ENCODE measurements at regions not wholly inside any gene's neighbourhood (a gene's known extent, or its start where the extent isn't known, plus 50 kb on each side); places are given as distances from the start of the nearest gene placed in this dataset.

DNA sequence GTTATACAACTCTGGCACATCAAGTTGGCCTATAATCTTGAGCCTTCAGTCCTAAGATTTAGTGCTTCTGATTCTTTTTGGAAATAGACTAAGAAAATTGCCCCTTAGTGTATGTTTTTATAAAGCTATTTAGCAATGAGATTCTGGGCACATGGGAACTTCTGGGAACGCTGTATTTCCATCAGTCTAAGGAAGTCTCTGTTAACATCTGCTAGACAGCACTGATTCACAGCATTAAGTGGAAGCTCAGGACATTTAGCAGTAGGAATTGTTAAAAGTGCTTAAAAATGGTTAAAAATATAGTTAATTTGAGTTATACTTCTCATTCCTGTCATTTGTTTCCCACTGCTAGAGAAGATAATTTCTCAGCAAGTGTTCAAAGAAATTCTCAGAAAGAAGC lies 579.1 kb downstream of the SLC16A7 start:
- H3K36me3 ChIP-seq, result no peaks in the 10 kb centered on the region
- no peak overlapping the region for H3K4me3 ChIP-seq (ENCODE audit: low read depth in 1 of 2, low read length in 1 of 2)
- H3K9me3 ChIP-seq, result no peaks in the 10 kb centered on the region
- TF ChIP-seq, protein P1, sequence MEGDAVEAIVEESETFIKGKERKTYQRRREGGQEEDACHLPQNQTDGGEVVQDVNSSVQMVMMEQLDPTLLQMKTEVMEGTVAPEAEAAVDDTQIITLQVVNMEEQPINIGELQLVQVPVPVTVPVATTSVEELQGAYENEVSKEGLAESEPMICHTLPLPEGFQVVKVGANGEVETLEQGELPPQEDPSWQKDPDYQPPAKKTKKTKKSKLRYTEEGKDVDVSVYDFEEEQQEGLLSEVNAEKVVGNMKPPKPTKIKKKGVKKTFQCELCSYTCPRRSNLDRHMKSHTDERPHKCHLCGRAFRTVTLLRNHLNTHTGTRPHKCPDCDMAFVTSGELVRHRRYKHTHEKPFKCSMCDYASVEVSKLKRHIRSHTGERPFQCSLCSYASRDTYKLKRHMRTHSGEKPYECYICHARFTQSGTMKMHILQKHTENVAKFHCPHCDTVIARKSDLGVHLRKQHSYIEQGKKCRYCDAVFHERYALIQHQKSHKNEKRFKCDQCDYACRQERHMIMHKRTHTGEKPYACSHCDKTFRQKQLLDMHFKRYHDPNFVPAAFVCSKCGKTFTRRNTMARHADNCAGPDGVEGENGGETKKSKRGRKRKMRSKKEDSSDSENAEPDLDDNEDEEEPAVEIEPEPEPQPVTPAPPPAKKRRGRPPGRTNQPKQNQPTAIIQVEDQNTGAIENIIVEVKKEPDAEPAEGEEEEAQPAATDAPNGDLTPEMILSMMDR (IDR thresholded peaks at IDR 0.05), result no peak
- H3K27ac ChIP-seq, result no peak overlapping the region
- no peaks in the 10 kb centered on the region for H3K4me1 ChIP-seq (ENCODE audit: control insufficient read depth in 1 of 2, insufficient read depth in 1 of 2, low read depth in 1 of 2, low read length in 1 of 2)
- no peaks in the 10 kb centered on the region for H3K27me3 ChIP-seq

DNA sequence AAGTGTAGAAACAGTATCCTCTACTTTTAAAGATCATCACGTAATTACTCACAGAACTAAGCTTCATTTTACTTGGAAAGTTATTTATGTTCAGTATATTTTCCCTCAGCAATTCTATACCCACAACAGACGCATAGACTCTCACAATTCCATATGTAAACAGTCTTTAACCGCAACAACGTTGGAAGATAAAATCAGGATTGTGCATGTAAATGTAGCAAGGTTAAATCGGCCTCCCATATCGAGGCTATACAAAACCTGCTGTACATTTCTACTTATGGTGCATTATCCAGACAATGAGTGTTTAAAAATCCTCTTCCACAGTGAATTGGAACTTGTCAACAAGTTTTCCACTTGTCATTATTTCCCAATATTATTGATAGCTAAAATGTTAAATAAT lies 581.1 kb downstream of the SLC16A7 start:
- TF ChIP-seq, protein P1 (IDR thresholded peaks at IDR 0.05), result no peak
- H3K4me1 ChIP-seq (ENCODE audit: control insufficient read depth in 1 of 2, insufficient read depth in 1 of 2, low read depth in 1 of 2, low read length in 1 of 2), result no peaks in the 10 kb centered on the region
- H3K4me3 ChIP-seq (ENCODE audit: low read depth in 1 of 2, low read length in 1 of 2), result no peak overlapping the region
- no peak overlapping the region for H3K27ac ChIP-seq
- no peaks in the 10 kb centered on the region for H3K9me3 ChIP-seq
- H3K27me3 ChIP-seq, result no peaks in the 10 kb centered on the region
- no peaks in the 10 kb centered on the region for H3K36me3 ChIP-seq

DNA sequence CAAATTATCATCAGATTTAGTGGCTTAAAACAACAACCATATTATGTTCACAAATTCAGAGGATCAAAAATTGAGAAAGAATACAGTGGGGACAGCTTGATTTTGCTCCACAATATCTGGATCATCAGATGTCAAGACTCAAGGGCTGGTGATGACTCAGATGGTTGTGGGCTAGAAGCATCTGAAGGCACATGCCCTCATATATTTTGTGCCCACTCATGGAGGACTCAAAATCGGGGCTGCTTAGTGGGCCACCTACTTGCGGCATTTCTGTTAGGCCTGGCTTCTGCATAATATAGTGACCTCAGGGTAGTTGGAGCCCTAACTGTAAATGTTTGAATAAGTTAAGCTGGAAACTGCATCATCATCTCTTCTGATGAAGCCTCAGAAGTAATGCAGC lies 584.5 kb downstream of the SLC16A7 start:
- TF ChIP-seq, protein P1 (IDR thresholded peaks at IDR 0.05), result no peak
- Histone ChIP-seq H3K4me1 (ENCODE audit: control insufficient read depth in 1 of 2, insufficient read depth in 1 of 2, low read depth in 1 of 2, low read length in 1 of 2) (no peaks in the 10 kb centered on the region), H3K4me3 (ENCODE audit: low read depth in 1 of 2, low read length in 1 of 2) (no peak overlapping the region), H3K27ac (no peak overlapping the region), H3K36me3 (no peaks in the 10 kb centered on the region), H3K27me3 (no peaks in the 10 kb centered on the region), H3K9me3 (no peaks in the 10 kb centered on the region)

DNA sequence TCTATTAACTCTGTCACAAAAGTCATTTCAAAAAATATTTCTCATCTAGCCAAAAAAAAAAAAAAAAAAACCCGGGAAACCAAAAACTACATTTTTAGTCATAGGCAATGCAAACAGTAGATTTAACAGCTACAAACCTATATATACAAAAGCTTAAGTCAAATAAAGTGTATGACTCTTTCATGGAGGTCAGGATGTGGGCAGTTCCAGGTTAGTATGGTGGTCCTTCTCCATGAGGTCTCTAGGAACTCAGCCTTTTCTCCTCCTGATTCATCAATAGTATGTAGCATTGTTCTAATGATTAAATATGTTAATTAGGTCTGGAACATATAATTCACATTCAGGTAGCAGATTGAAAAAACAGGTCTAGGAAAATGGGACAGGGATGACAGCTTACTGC lies 586.5 kb downstream of the SLC16A7 start:
- Histone ChIP-seq H3K4me3 (ENCODE audit: low read depth in 1 of 2, low read length in 1 of 2) (no peak overlapping the region), H3K27ac (no peak overlapping the region), H3K36me3 (no peaks in the 10 kb centered on the region), H3K4me1 (ENCODE audit: control insufficient read depth in 1 of 2, insufficient read depth in 1 of 2, low read depth in 1 of 2, low read length in 1 of 2) (no peaks in the 10 kb centered on the region), H3K27me3 (no peaks in the 10 kb centered on the region), H3K9me3 (no peaks in the 10 kb centered on the region)
- TF ChIP-seq, protein P1 (IDR thresholded peaks at IDR 0.05), result no peak

DNA sequence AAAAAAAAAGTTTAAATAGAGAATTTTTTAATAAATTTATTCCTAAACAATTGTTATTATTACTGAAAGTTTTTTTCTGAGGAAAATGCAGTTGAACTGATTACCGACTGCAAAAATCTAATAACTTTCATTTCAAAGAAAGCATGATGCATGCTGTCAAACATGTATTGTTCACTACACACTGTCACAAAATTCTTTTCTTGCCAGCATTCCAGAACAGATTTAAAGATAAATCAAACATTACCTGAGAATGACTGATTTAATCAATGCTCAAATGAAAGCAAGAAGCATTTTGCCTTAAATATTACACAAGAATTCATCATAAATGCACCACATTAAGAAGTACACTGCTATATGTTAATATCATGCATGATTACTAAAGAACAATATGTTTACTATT lies 588.3 kb downstream of the SLC16A7 start:
- no peaks in the 10 kb centered on the region for H3K4me1 ChIP-seq (ENCODE audit: control insufficient read depth in 1 of 2, insufficient read depth in 1 of 2, low read depth in 1 of 2, low read length in 1 of 2)
- H3K27ac ChIP-seq, result no peak overlapping the region
- no peaks in the 10 kb centered on the region for H3K27me3 ChIP-seq
- no peaks in the 10 kb centered on the region for H3K36me3 ChIP-seq
- TF ChIP-seq, protein P1 (IDR thresholded peaks at IDR 0.05), result no peak
- no peaks in the 10 kb centered on the region for H3K9me3 ChIP-seq
- no peak overlapping the region for H3K4me3 ChIP-seq (ENCODE audit: low read depth in 1 of 2, low read length in 1 of 2)

DNA sequence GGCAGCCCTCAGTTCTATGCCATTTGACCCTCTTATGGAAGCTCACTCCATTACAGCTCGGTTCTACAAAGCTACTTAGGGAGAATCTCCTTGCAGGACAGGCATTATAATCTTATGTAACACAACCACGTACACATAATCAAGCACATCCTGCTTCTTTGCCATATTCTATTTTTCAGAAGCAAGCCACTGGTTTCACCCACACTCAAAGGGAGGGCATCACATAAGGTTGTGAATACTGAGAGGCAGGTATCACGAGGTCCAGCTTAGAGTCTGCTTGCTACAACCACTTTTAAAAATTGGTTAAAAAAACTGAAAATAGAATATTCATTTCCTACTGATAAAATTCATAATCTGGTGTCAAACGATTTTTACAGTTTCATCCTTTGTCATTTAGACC lies 589.2 kb downstream of the SLC16A7 start:
- Histone ChIP-seq H3K9me3 (no peaks in the 10 kb centered on the region), H3K27me3 (no peaks in the 10 kb centered on the region), H3K4me3 (ENCODE audit: low read depth in 1 of 2, low read length in 1 of 2) (no peak overlapping the region), H3K27ac (no peak overlapping the region), H3K36me3 (no peaks in the 10 kb centered on the region), H3K4me1 (ENCODE audit: control insufficient read depth in 1 of 2, insufficient read depth in 1 of 2, low read depth in 1 of 2, low read length in 1 of 2) (no peaks in the 10 kb centered on the region)
- TF ChIP-seq, protein P1 (IDR thresholded peaks at IDR 0.05), result no peak

Measured in neutrophil (primary cell).